ENCODE measurements at regions not wholly inside any gene's neighbourhood (a gene's known extent, or its start where the extent isn't known, plus 50 kb on each side); places are given as distances from the start of the nearest gene placed in this dataset.
"Not testable (repeated sequence)": the region's sequence is repeated elsewhere in the genome, so short reads cannot be mapped to it uniquely, and the experiment has no call there.

DNA sequence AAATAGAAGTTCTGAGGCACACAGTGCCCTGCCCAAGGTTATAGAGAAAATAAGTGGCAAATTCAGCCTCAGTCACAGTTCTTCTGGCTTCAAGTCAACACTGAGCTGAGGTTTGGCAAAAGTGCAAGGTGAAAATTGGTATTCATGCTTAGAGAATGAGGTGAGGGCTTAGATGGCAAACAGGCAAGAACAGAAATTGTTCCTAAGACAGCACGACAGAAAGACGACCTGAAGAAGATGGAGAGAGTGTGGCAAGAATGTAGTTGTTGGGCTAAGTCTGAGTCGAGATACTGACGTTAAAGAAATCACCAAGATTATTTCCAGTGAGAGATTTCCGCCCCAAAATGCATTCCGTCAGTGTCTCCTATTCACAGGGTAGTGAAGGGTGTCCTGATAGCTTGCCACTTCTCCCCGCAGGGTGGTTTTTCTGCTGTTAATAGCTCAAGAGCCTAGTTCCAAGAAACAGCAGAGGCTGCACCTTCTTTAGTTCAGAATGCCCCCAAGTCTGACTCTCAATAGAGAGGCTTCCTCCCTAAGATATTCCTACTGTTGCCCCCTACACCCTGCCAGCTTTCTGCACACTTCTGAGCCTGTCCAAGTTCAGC is 260.8 kb upstream of the AMIGO2 start:
- H3K36me3 Mint-ChIP-seq (ENCODE audit: low read depth) = no peaks in the 10 kb centered on the region
- Histone ChIP-seq H3K9me3 (ENCODE audit: control insufficient read depth, low read length) (no peaks in the 10 kb centered on the region), H3K27me3 (ENCODE audit: control insufficient read depth, insufficient read depth, low read length, poor library complexity, severe bottlenecking) (no peaks in the 10 kb centered on the region), H3K4me1 (ENCODE audit: control insufficient read depth, insufficient read depth, low read length) (no peaks in the 10 kb centered on the region), H3K9ac (ENCODE audit: extremely low read depth, low read length, poor library complexity, severe bottlenecking) (no peak overlapping the region), H3K27ac (ENCODE audit: low read depth, low read length) (no peak overlapping the region), H3K36me3 (ENCODE audit: control insufficient read depth, insufficient read depth, low read length) (no peaks in the 10 kb centered on the region), H3K4me3 (ENCODE audit: low read length) (no peak overlapping the region)
- H3K4me3 Mint-ChIP-seq = no peak overlapping the region
- no peak for DNase-seq
- no peaks in the 10 kb centered on the region for H3K4me1 Mint-ChIP-seq
- 88 to 94% methylated on average over 7 of the region's 7 CpGs for WGBS, 2 experiments (ENCODE audit: insufficient coverage in 1 of 2, insufficient read length in 1 of 2)
- no peak overlapping the region for H3K27ac Mint-ChIP-seq
- no peaks in the 10 kb centered on the region for H3K27me3 Mint-ChIP-seq (ENCODE audit: insufficient read depth)
- TF ChIP-seq, protein P1, sequence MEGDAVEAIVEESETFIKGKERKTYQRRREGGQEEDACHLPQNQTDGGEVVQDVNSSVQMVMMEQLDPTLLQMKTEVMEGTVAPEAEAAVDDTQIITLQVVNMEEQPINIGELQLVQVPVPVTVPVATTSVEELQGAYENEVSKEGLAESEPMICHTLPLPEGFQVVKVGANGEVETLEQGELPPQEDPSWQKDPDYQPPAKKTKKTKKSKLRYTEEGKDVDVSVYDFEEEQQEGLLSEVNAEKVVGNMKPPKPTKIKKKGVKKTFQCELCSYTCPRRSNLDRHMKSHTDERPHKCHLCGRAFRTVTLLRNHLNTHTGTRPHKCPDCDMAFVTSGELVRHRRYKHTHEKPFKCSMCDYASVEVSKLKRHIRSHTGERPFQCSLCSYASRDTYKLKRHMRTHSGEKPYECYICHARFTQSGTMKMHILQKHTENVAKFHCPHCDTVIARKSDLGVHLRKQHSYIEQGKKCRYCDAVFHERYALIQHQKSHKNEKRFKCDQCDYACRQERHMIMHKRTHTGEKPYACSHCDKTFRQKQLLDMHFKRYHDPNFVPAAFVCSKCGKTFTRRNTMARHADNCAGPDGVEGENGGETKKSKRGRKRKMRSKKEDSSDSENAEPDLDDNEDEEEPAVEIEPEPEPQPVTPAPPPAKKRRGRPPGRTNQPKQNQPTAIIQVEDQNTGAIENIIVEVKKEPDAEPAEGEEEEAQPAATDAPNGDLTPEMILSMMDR (conservative IDR thresholded peaks at IDR 0.05) = no peak
- H3K9me3 Mint-ChIP-seq = no peaks in the 10 kb centered on the region

DNA sequence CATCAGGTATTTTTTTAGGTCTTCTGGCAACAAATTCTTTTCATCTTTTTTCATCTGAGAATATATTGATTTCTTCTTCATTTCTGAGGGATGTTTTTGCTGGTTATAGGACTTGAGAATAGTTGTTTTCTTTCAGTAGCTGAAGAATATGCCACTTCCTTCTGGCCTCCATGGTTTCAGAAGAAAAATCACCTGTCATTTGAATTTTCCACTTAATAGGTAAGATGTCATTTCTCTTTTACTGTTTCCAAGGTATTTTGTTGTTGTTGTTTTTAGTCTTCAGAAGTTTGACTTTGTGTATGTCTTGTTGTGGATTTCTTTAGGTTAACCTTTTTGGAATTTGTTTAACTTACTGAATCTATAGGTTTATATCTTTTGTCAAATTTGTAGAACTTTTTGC is 257.8 kb upstream of the AMIGO2 start:
- Mint-ChIP-seq H3K4me1 (no peaks in the 10 kb centered on the region), H3K4me3 (no peak overlapping the region), H3K27me3 (ENCODE audit: insufficient read depth) (no peaks in the 10 kb centered on the region), H3K9me3 (peaks cover 11% of the 10 kb centered on the region), H3K27ac (no peak overlapping the region), H3K36me3 (ENCODE audit: low read depth) (peaks cover 3% of the 10 kb centered on the region)
- Histone ChIP-seq H3K36me3 (ENCODE audit: control insufficient read depth, insufficient read depth, low read length) (no peaks in the 10 kb centered on the region), H3K9ac (ENCODE audit: extremely low read depth, low read length, poor library complexity, severe bottlenecking) (no peak overlapping the region), H3K4me3 (ENCODE audit: low read length) (no peak overlapping the region), H3K27me3 (ENCODE audit: control insufficient read depth, insufficient read depth, low read length, poor library complexity, severe bottlenecking) (no peaks in the 10 kb centered on the region), H3K4me1 (ENCODE audit: control insufficient read depth, insufficient read depth, low read length) (no peaks in the 10 kb centered on the region), H3K9me3 (ENCODE audit: control insufficient read depth, low read length) (no peaks in the 10 kb centered on the region), H3K27ac (ENCODE audit: low read depth, low read length) (no peak overlapping the region)
- no peak for DNase-seq
- TF ChIP-seq, protein P1 (conservative IDR thresholded peaks at IDR 0.05) = no peak

GRCh38 chr12:47333271-47333858 is 253.6 kb upstream of the AMIGO2 start:
- WGBS, 2 experiments (ENCODE audit: insufficient coverage in 1 of 2, insufficient read length in 1 of 2) = 88% methylated on average over 20 of the region's 22 CpGs; no CpG with 5 or more reads in 1 of the 2 experiments
- H3K9me3 ChIP-seq (ENCODE audit: control insufficient read depth, low read length); H3K4me3 ChIP-seq (ENCODE audit: low read length): not testable (repeated sequence)

More at GRCh38 chr12:47333271-47333858, 253.6 kb upstream of the AMIGO2 start:
- H3K27me3 ChIP-seq (ENCODE audit: control insufficient read depth, insufficient read depth, low read length, poor library complexity, severe bottlenecking); H3K36me3 ChIP-seq (ENCODE audit: control insufficient read depth, insufficient read depth, low read length); H3K4me3 Mint-ChIP-seq; H3K27ac Mint-ChIP-seq; DNase-seq; H3K36me3 Mint-ChIP-seq (ENCODE audit: low read depth); H3K4me1 Mint-ChIP-seq; H3K4me1 ChIP-seq (ENCODE audit: control insufficient read depth, insufficient read depth, low read length); H3K9ac ChIP-seq (ENCODE audit: extremely low read depth, low read length, poor library complexity, severe bottlenecking); H3K27me3 Mint-ChIP-seq (ENCODE audit: insufficient read depth); H3K27ac ChIP-seq (ENCODE audit: low read depth, low read length): not testable (repeated sequence)
- H3K9me3 Mint-ChIP-seq = peaks cover 22% of the 10 kb centered on the region

Measured in endodermal cell (in vitro differentiated cells).